ENCODE measurements at regions not wholly inside any gene's neighbourhood (a gene's known extent, or its start where the extent isn't known, plus 50 kb on each side); places are given as distances from the start of the nearest gene placed in this dataset.

GRCh38 chr2:71826299-71826698, 321.4 kb downstream of the CYP26B1 start:
- Histone ChIP-seq H3K4me3 (ENCODE audit: low read depth, low read length) (no peak overlapping the region), H3K27me3 (ENCODE audit: control insufficient read depth, insufficient read depth, low read length) (peaks cover 2% of the 10 kb centered on the region), H3K9me3 (ENCODE audit: control insufficient read depth, insufficient read depth, low read length) (no peaks in the 10 kb centered on the region), H3K27ac (ENCODE audit: low read depth, low read length) (no peak overlapping the region)
- TF ChIP-seq CTCF (IDR thresholded peaks at IDR 0.05; ENCODE audit: low read depth, low read length): no peak
- no peak for DNase-seq (ENCODE audit: low read depth, low spot score)
- ChIA-PET POLR2A (no interaction called here), CTCF (interaction anchor here (1.4 kb wide), 1 partner anchor 753 kb away, joined by 3 read pairs; no protein-coding TSS in a partner anchor)

- no peaks in the 10 kb centered on the region for H3K9me3 ChIP-seq (ENCODE audit: control insufficient read depth, insufficient read depth, low read length)
These were observed 323.2 kb downstream of the CYP26B1 start for GRCh38 chr2:71824436-71824835.

GRCh38 chr2:71823526-71823925, 324.1 kb downstream of the CYP26B1 start:
- ChIA-PET POLR2A (no interaction called here), CTCF (no interaction called here)
- no peak for TF ChIP-seq CTCF (IDR thresholded peaks at IDR 0.05; ENCODE audit: low read depth, low read length)
- Histone ChIP-seq H3K27ac (ENCODE audit: low read depth, low read length) (no peak overlapping the region), H3K4me3 (ENCODE audit: low read depth, low read length) (no peak overlapping the region), H3K27me3 (ENCODE audit: control insufficient read depth, insufficient read depth, low read length) (peaks cover 2% of the 10 kb centered on the region), H3K9me3 (ENCODE audit: control insufficient read depth, insufficient read depth, low read length) (no peaks in the 10 kb centered on the region)
- no peak for DNase-seq (ENCODE audit: low read depth, low spot score)

More at GRCh38 chr2:71824436-71824835, 323.2 kb downstream of the CYP26B1 start:
- peaks cover 2% of the 10 kb centered on the region for H3K27me3 ChIP-seq (ENCODE audit: control insufficient read depth, insufficient read depth, low read length)
- H3K4me3 ChIP-seq (ENCODE audit: low read depth, low read length): no peak overlapping the region
- CTCF ChIA-PET: no interaction called here
- POLR2A ChIA-PET: no interaction called here
- no peak overlapping the region for H3K27ac ChIP-seq (ENCODE audit: low read depth, low read length)
- no peak for TF ChIP-seq CTCF (IDR thresholded peaks at IDR 0.05; ENCODE audit: low read depth, low read length)
- no peak for DNase-seq (ENCODE audit: low read depth, low spot score)

- DNase-seq (ENCODE audit: low read depth, low spot score): no peak
These were observed 325.2 kb downstream of the CYP26B1 start for GRCh38 chr2:71822463-71822862.

GRCh38 chr2:71821856-71822255, 325.8 kb downstream of the CYP26B1 start:
- H3K4me3 ChIP-seq (ENCODE audit: low read depth, low read length): no peak overlapping the region
- POLR2A ChIA-PET: no interaction called here
- DNase-seq (ENCODE audit: low read depth, low spot score): no peak
- no peaks in the 10 kb centered on the region for H3K9me3 ChIP-seq (ENCODE audit: control insufficient read depth, insufficient read depth, low read length)
- CTCF ChIA-PET: no interaction called here
- TF ChIP-seq CTCF (IDR thresholded peaks at IDR 0.05; ENCODE audit: low read depth, low read length): no peak
- H3K27me3 ChIP-seq (ENCODE audit: control insufficient read depth, insufficient read depth, low read length): no peaks in the 10 kb centered on the region
- no peak overlapping the region for H3K27ac ChIP-seq (ENCODE audit: low read depth, low read length)

More at GRCh38 chr2:71822463-71822862, 325.2 kb downstream of the CYP26B1 start:
- H3K27ac ChIP-seq (ENCODE audit: low read depth, low read length): no peak overlapping the region
- POLR2A ChIA-PET: no interaction called here
- CTCF ChIA-PET: no interaction called here
- no peaks in the 10 kb centered on the region for H3K9me3 ChIP-seq (ENCODE audit: control insufficient read depth, insufficient read depth, low read length)
- H3K4me3 ChIP-seq (ENCODE audit: low read depth, low read length): no peak overlapping the region
- no peak for TF ChIP-seq CTCF (IDR thresholded peaks at IDR 0.05; ENCODE audit: low read depth, low read length)
- H3K27me3 ChIP-seq (ENCODE audit: control insufficient read depth, insufficient read depth, low read length): peaks cover under 1% of the 10 kb centered on the region
